GM06990 (cell line): ENCODE measurements at regions not wholly inside any gene's neighbourhood (a gene's known extent, or its start where the extent isn't known, plus 50 kb on each side); places are given as distances from the start of the nearest gene placed in this dataset.

Source experiments
- DNase-seq: peaks from one replicate; pipeline ENCODE4 v3.0.0-alpha.2; 2011; ENCODE audit not compliant: insufficient read length; ENCODE audit errors: extremely low read depth
- H3K27me3 ChIP-seq: replicated peaks from 2 replicates; pipeline ENCODE4 v1.6.0; 2011; ENCODE audit warnings: low read length; ENCODE audit not compliant: control insufficient read depth, insufficient read depth
- H3K36me3 ChIP-seq: 2 replicates; pipeline ENCODE4 v1.5.1; 2011; ENCODE audit warnings: low read length; ENCODE audit not compliant: control insufficient read depth, insufficient read depth
- H3K4me3 ChIP-seq: replicated peaks from 2 replicates; pipeline ENCODE4 v1.5.1; 2011; ENCODE audit warnings: low read depth, mild to moderate bottlenecking, control low read depth, low read length
- CTCF ChIP-seq: IDR thresholded peaks from 2 replicates; pipeline ENCODE4 v1.5.1; 2011; ENCODE audit warnings: low read length, control low read depth, mild to moderate bottlenecking, inconsistent platforms; ENCODE audit not compliant: insufficient read depth, poor library complexity, severe bottlenecking

GRCh38 chr10:53403688-53404087 lies 631.1 kb upstream of the MBL2 start:
- no peaks in the 10 kb centered on the region for H3K36me3 ChIP-seq
- H3K4me3 ChIP-seq, result no peak overlapping the region
- no peaks in the 10 kb centered on the region for H3K27me3 ChIP-seq
- TF ChIP-seq CTCF, result no peak
- DNase-seq, result no peak

GRCh38 chr10:53402594-53402993 lies 630.0 kb upstream of the MBL2 start:
- no peak overlapping the region for H3K4me3 ChIP-seq
- no peak for DNase-seq
- no peak for TF ChIP-seq CTCF
- no peaks in the 10 kb centered on the region for H3K27me3 ChIP-seq
- H3K36me3 ChIP-seq, result no peaks in the 10 kb centered on the region

- no peak for TF ChIP-seq CTCF
Observed at GRCh38 chr10:53401536-53401935, 629.0 kb upstream of the MBL2 start.

GRCh38 chr10:53396876-53397275 lies 624.3 kb upstream of the MBL2 start:
- TF ChIP-seq CTCF, result no peak
- Histone ChIP-seq H3K4me3 (no peak overlapping the region), H3K27me3 (no peaks in the 10 kb centered on the region), H3K36me3 (no peaks in the 10 kb centered on the region)
- DNase-seq, result no peak

More at GRCh38 chr10:53401536-53401935, 629.0 kb upstream of the MBL2 start:
- DNase-seq, result no peak
- Histone ChIP-seq H3K27me3 (no peaks in the 10 kb centered on the region), H3K4me3 (no peak overlapping the region), H3K36me3 (no peaks in the 10 kb centered on the region)

DNA sequence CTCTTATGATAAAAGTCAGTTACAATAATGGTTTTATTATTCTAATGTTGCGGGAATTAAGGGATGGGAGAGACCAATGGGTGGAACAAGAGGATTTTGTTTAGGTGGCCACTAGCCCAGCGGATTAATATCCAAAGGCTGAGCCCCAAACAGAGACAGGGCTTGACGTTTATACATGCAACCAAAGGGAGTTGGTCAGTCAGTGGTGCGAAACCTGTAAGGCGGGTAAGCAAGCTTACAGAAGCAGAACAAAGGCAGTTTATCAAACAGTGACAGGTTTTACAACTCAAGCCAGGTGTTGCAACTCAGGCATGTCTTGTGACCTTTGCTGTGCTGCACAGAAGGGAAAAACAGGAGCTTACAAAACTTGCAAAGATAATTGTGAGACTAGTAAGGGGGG lies 622.9 kb upstream of the MBL2 start:
- no peaks in the 10 kb centered on the region for H3K36me3 ChIP-seq
- H3K4me3 ChIP-seq, result no peak overlapping the region
- H3K27me3 ChIP-seq, result no peaks in the 10 kb centered on the region
- no peak for DNase-seq
- TF ChIP-seq CTCF, result no peak

DNA sequence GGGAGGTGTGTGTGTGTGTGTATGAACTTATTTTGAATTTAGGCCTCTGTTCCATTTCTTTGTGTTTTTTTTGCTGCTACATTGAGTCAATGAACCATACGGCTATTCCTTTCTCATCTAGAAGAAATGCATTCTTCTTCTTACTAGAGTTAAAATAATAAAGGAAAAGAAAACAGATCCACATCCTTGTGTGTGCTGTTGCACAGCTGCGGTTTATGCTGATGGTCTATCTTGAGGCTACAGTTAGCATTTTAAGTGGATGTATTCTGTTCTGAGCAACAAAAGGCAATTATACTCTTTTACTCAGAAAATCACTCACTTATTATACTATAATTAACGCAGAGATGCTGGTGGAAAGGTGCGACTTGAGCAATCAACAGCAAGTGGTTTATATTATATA lies 615.0 kb upstream of the MBL2 start:
- DNase-seq, result no peak
- H3K36me3 ChIP-seq, result no peaks in the 10 kb centered on the region
- no peak overlapping the region for H3K4me3 ChIP-seq
- TF ChIP-seq CTCF, result no peak
- H3K27me3 ChIP-seq, result no peaks in the 10 kb centered on the region
